Nephron progenitor cell (in vitro differentiated cells): ENCODE measurements at regions not wholly inside any gene's neighbourhood (a gene's known extent, or its start where the extent isn't known, plus 50 kb on each side); places are given as distances from the start of the nearest gene placed in this dataset.
"Not testable (repeated sequence)": the region's sequence is repeated elsewhere in the genome, so short reads cannot be mapped to it uniquely, and the experiment has no call there.

Experiments
- DNase-seq: peaks from one replicate; pipeline ENCODE4 v3.0.0; 2021
- H3K27ac Mint-ChIP-seq: 2 replicates; pipeline ENCODE4 v1.8.0; 2021; ENCODE audit warnings: mild to moderate bottlenecking, moderate library complexity, mixed read lengths
- H3K27me3 Mint-ChIP-seq: 2 replicates; pipeline ENCODE4 v1.8.0; 2021; ENCODE audit warnings: mild to moderate bottlenecking, low read depth, mixed read lengths; ENCODE audit not compliant: poor library complexity
- H3K36me3 Mint-ChIP-seq: 2 replicates; pipeline ENCODE4 v1.8.0; 2021; ENCODE audit warnings: low read depth, mixed read lengths
- H3K4me1 Mint-ChIP-seq: 2 replicates; pipeline ENCODE4 v1.8.0; 2021; ENCODE audit warnings: mixed read lengths
- H3K4me3 Mint-ChIP-seq: 2 replicates; pipeline ENCODE4 v1.8.0; 2021; ENCODE audit warnings: mild to moderate bottlenecking, moderate library complexity, mixed read lengths
- H3K9me3 Mint-ChIP-seq: 2 replicates; pipeline ENCODE4 v1.8.0; 2021; ENCODE audit warnings: mild to moderate bottlenecking, moderate library complexity, mixed read lengths
- CTCF ChIP-seq: fragments of 200-600 bp; sonication (generic); IDR thresholded peaks from 2 replicates; pipeline ENCODE4 v1.5.0; 2021; ENCODE audit warnings: antibody characterized with exemption

GRCh38 chr6:29227235-29227634 is 56.5 kb downstream of the OR2J2 start:
- Mint-ChIP-seq H3K36me3 (no peaks in the 10 kb centered on the region), H3K4me1 (no peaks in the 10 kb centered on the region), H3K27ac (no peak overlapping the region), H3K27me3 (peaks cover 13% of the 10 kb centered on the region), H3K4me3 (no peak overlapping the region), H3K9me3 (no peaks in the 10 kb centered on the region)
- TF ChIP-seq CTCF: no peak
- DNase-seq: no peak

GRCh38 chr6:29230666-29231065 is 60.0 kb downstream of the OR2J2 start:
- H3K9me3 Mint-ChIP-seq: no peaks in the 10 kb centered on the region
- H3K4me1 Mint-ChIP-seq: peaks cover 4% of the 10 kb centered on the region
- peaks cover 11% of the 10 kb centered on the region for H3K27me3 Mint-ChIP-seq
- H3K27ac Mint-ChIP-seq: no peak overlapping the region
- no peak for TF ChIP-seq CTCF
- no peak overlapping the region for H3K4me3 Mint-ChIP-seq
- no peak for DNase-seq
- H3K36me3 Mint-ChIP-seq: no peaks in the 10 kb centered on the region

GRCh38 chr6:29232725-29233124 is 62.0 kb downstream of the OR2J2 start:
- H3K27ac Mint-ChIP-seq: no peak overlapping the region
- peaks cover 9% of the 10 kb centered on the region for H3K4me1 Mint-ChIP-seq
- H3K9me3 Mint-ChIP-seq: peaks cover 11% of the 10 kb centered on the region
- no peak for TF ChIP-seq CTCF
- peaks cover 2% of the 10 kb centered on the region for H3K27me3 Mint-ChIP-seq
- no peaks in the 10 kb centered on the region for H3K36me3 Mint-ChIP-seq
- H3K4me3 Mint-ChIP-seq: no peak overlapping the region
- DNase-seq: no peak

- Mint-ChIP-seq H3K9me3 (peaks cover 40% of the 10 kb centered on the region), H3K36me3 (no peaks in the 10 kb centered on the region), H3K27ac (peak overlapping the region; percentile 73), H3K4me3 (no peak overlapping the region), H3K4me1 (peaks cover 9% of the 10 kb centered on the region), H3K27me3 (peaks cover 5% of the 10 kb centered on the region)
- no peak for TF ChIP-seq CTCF
- DNase-seq: no peak
Observed at GRCh38 chr6:29236060-29236459, 65.4 kb downstream of the OR2J2 start.

GRCh38 chr6:29236634-29237033 is 64.9 kb upstream of the OR14J1 start:
- no peak for TF ChIP-seq CTCF
- no peaks in the 10 kb centered on the region for H3K36me3 Mint-ChIP-seq
- no peak overlapping the region for H3K4me3 Mint-ChIP-seq
- peaks cover 45% of the 10 kb centered on the region for H3K9me3 Mint-ChIP-seq
- peaks cover 5% of the 10 kb centered on the region for H3K27me3 Mint-ChIP-seq
- H3K4me1 Mint-ChIP-seq: peaks cover 9% of the 10 kb centered on the region
- H3K27ac Mint-ChIP-seq: no peak overlapping the region
- no peak for DNase-seq

- not testable (repeated sequence) for H3K27ac Mint-ChIP-seq, DNase-seq, H3K4me3 Mint-ChIP-seq, H3K4me1 Mint-ChIP-seq, H3K27me3 Mint-ChIP-seq, H3K36me3 Mint-ChIP-seq
- H3K9me3 Mint-ChIP-seq: peaks cover 74% of the 10 kb centered on the region
Observed at GRCh38 chr6:29243044-29243443, 58.5 kb upstream of the OR14J1 start.
